AG04450 (cell line): ENCODE measurements at regions not wholly inside any gene's neighbourhood (a gene's known extent, or its start where the extent isn't known, plus 50 kb on each side); places are given as distances from the start of the nearest gene placed in this dataset.

Source experiments
- CTCF ChIA-PET: fragments of 300-600, 350-600 bp; formaldehyde crosslinking; extraction: SDS; loops from one replicate; lab custom pipeline; 2022; ENCODE audit warnings: antibody characterized with exemption, inconsistent platforms; lab: Charles Lee
- POLR2A ChIA-PET: fragments of 350-600 bp; formaldehyde crosslinking; extraction: SDS; loops from one replicate; lab custom pipeline; 2021; ENCODE audit warnings: antibody characterized with exemption, inconsistent platforms; lab: Yijun Ruan, JAX
- DNase-seq: peaks from one replicate; pipeline ENCODE4 v3.0.0-alpha.2; 2011; ENCODE audit warnings: low read depth, low spot score
- H3K27ac ChIP-seq: one replicate; pipeline ENCODE4 v1.5.1; 2012; ENCODE audit warnings: low read depth, low read length, control low read depth
- H3K27me3 ChIP-seq: one replicate; pipeline ENCODE4 v1.6.0; 2012; ENCODE audit warnings: low read length; ENCODE audit not compliant: control insufficient read depth, insufficient read depth
- H3K4me3 ChIP-seq: 2 replicates; pipeline ENCODE4 v1.5.1; 2011; ENCODE audit warnings: mild to moderate bottlenecking, low read depth, low read length, control low read depth
- H3K9me3 ChIP-seq: 2 replicates; pipeline ENCODE4 v1.5.1; 2012; ENCODE audit warnings: low read length; ENCODE audit not compliant: control insufficient read depth, insufficient read depth
- CTCF ChIP-seq: IDR thresholded peaks from 2 replicates; pipeline ENCODE4 v1.5.1; 2011; ENCODE audit warnings: low read depth, low read length, control low read depth, inconsistent platforms

GRCh38 chr17:52287611-52288010 lies 129.1 kb upstream of the CA10 start:
- CTCF ChIA-PET, result no interaction called here

GRCh38 chr17:52283872-52284271 lies 125.4 kb upstream of the CA10 start:
- no peak for DNase-seq
- CTCF ChIA-PET, result no interaction called here
- Histone ChIP-seq H3K27ac (no peak overlapping the region), H3K4me3 (no peak overlapping the region), H3K9me3 (peaks cover 10% of the 10 kb centered on the region), H3K27me3 (no peaks in the 10 kb centered on the region)
- no peak for TF ChIP-seq CTCF
- POLR2A ChIA-PET, result no interaction called here

More at GRCh38 chr17:52287611-52288010, 129.1 kb upstream of the CA10 start:
- POLR2A ChIA-PET, result no interaction called here
- no peak for DNase-seq
- Histone ChIP-seq H3K27me3 (no peaks in the 10 kb centered on the region), H3K4me3 (no peak overlapping the region), H3K27ac (no peak overlapping the region), H3K9me3 (peaks cover 14% of the 10 kb centered on the region)
- TF ChIP-seq CTCF, result no peak

- Histone ChIP-seq H3K27me3 (no peaks in the 10 kb centered on the region), H3K27ac (no peak overlapping the region), H3K4me3 (no peak overlapping the region), H3K9me3 (peaks cover 2% of the 10 kb centered on the region)
- CTCF ChIA-PET, result no interaction called here
- POLR2A ChIA-PET, result no interaction called here
- no peak for DNase-seq
- no peak for TF ChIP-seq CTCF
Measured at GRCh38 chr17:52276381-52277008, 118.0 kb upstream of the CA10 start.

GRCh38 chr17:52271781-52272180 lies 113.3 kb upstream of the CA10 start:
- TF ChIP-seq CTCF, result no peak
- no peaks in the 10 kb centered on the region for H3K27me3 ChIP-seq
- H3K4me3 ChIP-seq, result no peak overlapping the region
- no peak overlapping the region for H3K27ac ChIP-seq
- H3K9me3 ChIP-seq, result peaks cover 3% of the 10 kb centered on the region; the same call in 1 of the 2 replicates
- ChIA-PET CTCF (no interaction called here), POLR2A (no interaction called here)
- DNase-seq, result no peak

- Histone ChIP-seq H3K27ac (no peak overlapping the region), H3K4me3 (no peak overlapping the region), H3K27me3 (no peaks in the 10 kb centered on the region), H3K9me3 (peaks cover 3% of the 10 kb centered on the region; the same call in 1 of the 2 replicates)
- no peak for DNase-seq
- TF ChIP-seq CTCF, result no peak
- ChIA-PET CTCF (no interaction called here), POLR2A (no interaction called here)
Measured at GRCh38 chr17:52255347-52255746, 96.8 kb upstream of the CA10 start.
